HG03196 (cell line): ENCODE measurements at regions not wholly inside any gene's neighbourhood (a gene's known extent, or its start where the extent isn't known, plus 50 kb on each side); places are given as distances from the start of the nearest gene placed in this dataset.
"Not testable (repeated sequence)": the region's sequence is repeated elsewhere in the genome, so short reads cannot be mapped to it uniquely, and the experiment has no call there.

Experiments
- ATAC-seq: cut with Tn5 transposase; IDR thresholded peaks from one replicate; pipeline ENCODE4 v1.9.1; 2021; ENCODE audit not compliant: unreplicated experiment

GRCh38 chr14:40954448-40955130 lies 652.1 kb upstream of the LRFN5 start:
- ATAC-seq = not testable (repeated sequence)

GRCh38 chr14:40944521-40944920 lies 662.2 kb upstream of the LRFN5 start:
- ATAC-seq = no peak

- no peak for ATAC-seq
Measured at GRCh38 chr14:40936861-40937260, 669.8 kb upstream of the LRFN5 start.

- ATAC-seq = no peak
Measured at GRCh38 chr14:40920380-40920779, 686.3 kb upstream of the LRFN5 start.

- ATAC-seq = no peak
Measured at GRCh38 chr14:40911141-40911540, 695.5 kb upstream of the LRFN5 start.

GRCh38 chr14:40909906-40910305 lies 696.8 kb upstream of the LRFN5 start:
- no peak for ATAC-seq

- ATAC-seq = no peak
Measured at GRCh38 chr14:40903709-40904108, 703.0 kb upstream of the LRFN5 start.

GRCh38 chr14:40899435-40899834 lies 707.2 kb upstream of the LRFN5 start:
- no peak for ATAC-seq

- no peak for ATAC-seq
Measured at GRCh38 chr14:40894846-40895245, 711.8 kb upstream of the LRFN5 start.

- no peak for ATAC-seq
Measured at GRCh38 chr14:40889126-40889525, 717.5 kb upstream of the LRFN5 start.

- ATAC-seq = no peak
Measured at GRCh38 chr14:40887912-40888311, 718.8 kb upstream of the LRFN5 start.

GRCh38 chr14:40870252-40870651 lies 736.4 kb upstream of the LRFN5 start:
- ATAC-seq = no peak

- ATAC-seq = no peak
Measured at GRCh38 chr14:40859055-40859454, 747.6 kb upstream of the LRFN5 start.

GRCh38 chr14:40855343-40855742 lies 751.3 kb upstream of the LRFN5 start:
- no peak for ATAC-seq

- no peak for ATAC-seq
Measured at GRCh38 chr14:40850191-40850590, 756.5 kb upstream of the LRFN5 start.

- ATAC-seq = no peak
Measured at GRCh38 chr14:40847480-40847879, 759.2 kb upstream of the LRFN5 start.

- no peak for ATAC-seq
Measured at GRCh38 chr14:40842816-40843215, 763.9 kb upstream of the LRFN5 start.

- no peak for ATAC-seq
Measured at GRCh38 chr14:40841886-40842285, 764.8 kb upstream of the LRFN5 start.

GRCh38 chr14:40838601-40839000 lies 768.1 kb upstream of the LRFN5 start:
- ATAC-seq = no peak

- no peak for ATAC-seq
Measured at GRCh38 chr14:40806471-40806870, 800.2 kb upstream of the LRFN5 start.

GRCh38 chr14:40796168-40796567 lies 810.5 kb upstream of the LRFN5 start:
- ATAC-seq = no peak

GRCh38 chr14:40784860-40785259 lies 821.8 kb upstream of the LRFN5 start:
- no peak for ATAC-seq

GRCh38 chr14:40762685-40763084 lies 844.0 kb upstream of the LRFN5 start:
- no peak for ATAC-seq
